Omental fat pad (tissue), 3 donors: ENCODE measurements at regions not wholly inside any gene's neighbourhood (a gene's known extent, or its start where the extent isn't known, plus 50 kb on each side); places are given as distances from the start of the nearest gene placed in this dataset.

Experiments used
- ATAC-seq: fragments of 150-250 bp; one replicate; pipeline ENCODE4 v1.9.1; 2016; ENCODE audit warnings: mild to moderate bottlenecking, moderate library complexity; ENCODE audit not compliant: low FRiP score
- DNase-seq: peaks from one replicate; pipeline ENCODE4 v3.0.0-alpha.2; 2019; ENCODE audit warnings: low spot score
- TF ChIP-seq, protein P1 (sequence below), 3 donors: fragments of 450-650 bp; IDR thresholded peaks; one replicate each; pipeline ENCODE4 v1.5.1; 2016 to 2017; ENCODE audit warnings: antibody characterized with exemption in 3 of 3, mild to moderate bottlenecking in 3 of 3, moderate library complexity in 2 of 3

- TF ChIP-seq, protein P1, sequence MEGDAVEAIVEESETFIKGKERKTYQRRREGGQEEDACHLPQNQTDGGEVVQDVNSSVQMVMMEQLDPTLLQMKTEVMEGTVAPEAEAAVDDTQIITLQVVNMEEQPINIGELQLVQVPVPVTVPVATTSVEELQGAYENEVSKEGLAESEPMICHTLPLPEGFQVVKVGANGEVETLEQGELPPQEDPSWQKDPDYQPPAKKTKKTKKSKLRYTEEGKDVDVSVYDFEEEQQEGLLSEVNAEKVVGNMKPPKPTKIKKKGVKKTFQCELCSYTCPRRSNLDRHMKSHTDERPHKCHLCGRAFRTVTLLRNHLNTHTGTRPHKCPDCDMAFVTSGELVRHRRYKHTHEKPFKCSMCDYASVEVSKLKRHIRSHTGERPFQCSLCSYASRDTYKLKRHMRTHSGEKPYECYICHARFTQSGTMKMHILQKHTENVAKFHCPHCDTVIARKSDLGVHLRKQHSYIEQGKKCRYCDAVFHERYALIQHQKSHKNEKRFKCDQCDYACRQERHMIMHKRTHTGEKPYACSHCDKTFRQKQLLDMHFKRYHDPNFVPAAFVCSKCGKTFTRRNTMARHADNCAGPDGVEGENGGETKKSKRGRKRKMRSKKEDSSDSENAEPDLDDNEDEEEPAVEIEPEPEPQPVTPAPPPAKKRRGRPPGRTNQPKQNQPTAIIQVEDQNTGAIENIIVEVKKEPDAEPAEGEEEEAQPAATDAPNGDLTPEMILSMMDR (IDR thresholded peaks at IDR 0.05), result no peak
- DNase-seq (no peak), ATAC-seq (no peak)
Measured at GRCh38 chr3:81378552-81379293, 382.7 kb downstream of the GBE1 start.

GRCh38 chr3:81375921-81376320 is 385.5 kb downstream of the GBE1 start:
- TF ChIP-seq, protein P1 (IDR thresholded peaks at IDR 0.05), result no peak
- ATAC-seq (no peak), DNase-seq (no peak)

DNA sequence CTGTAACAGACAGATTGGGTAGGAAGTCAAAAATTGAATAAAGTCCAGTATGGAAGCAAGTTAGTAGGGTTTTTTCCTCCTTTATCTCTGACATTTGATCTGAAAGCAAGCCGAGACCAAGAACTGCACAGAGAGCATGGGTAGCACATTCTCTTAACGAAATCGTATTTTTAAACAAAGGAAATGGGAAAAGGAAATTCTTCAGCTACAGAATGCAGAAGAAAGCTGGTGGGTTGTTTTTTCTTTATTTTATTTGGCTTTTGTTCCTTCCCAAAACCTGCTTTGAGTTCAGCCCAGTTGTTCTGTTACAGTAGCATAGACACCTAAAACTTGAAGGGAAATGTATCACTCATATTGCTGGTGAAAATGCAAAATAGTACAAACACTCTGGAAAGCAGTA is 397.0 kb downstream of the GBE1 start:
- TF ChIP-seq, protein P1 (IDR thresholded peaks at IDR 0.05), result no peak
- DNase-seq (no peak), ATAC-seq (no peak)

- ATAC-seq (no peak), DNase-seq (no peak)
- TF ChIP-seq, protein P1 (IDR thresholded peaks at IDR 0.05), result no peak
Measured at GRCh38 chr3:81363816-81364215, 397.6 kb downstream of the GBE1 start.

- no peak for DNase-seq
- TF ChIP-seq, protein P1 (IDR thresholded peaks at IDR 0.05), result no peak
- no peak for ATAC-seq
Measured at GRCh38 chr3:81354119-81354518, 407.3 kb downstream of the GBE1 start.

DNA sequence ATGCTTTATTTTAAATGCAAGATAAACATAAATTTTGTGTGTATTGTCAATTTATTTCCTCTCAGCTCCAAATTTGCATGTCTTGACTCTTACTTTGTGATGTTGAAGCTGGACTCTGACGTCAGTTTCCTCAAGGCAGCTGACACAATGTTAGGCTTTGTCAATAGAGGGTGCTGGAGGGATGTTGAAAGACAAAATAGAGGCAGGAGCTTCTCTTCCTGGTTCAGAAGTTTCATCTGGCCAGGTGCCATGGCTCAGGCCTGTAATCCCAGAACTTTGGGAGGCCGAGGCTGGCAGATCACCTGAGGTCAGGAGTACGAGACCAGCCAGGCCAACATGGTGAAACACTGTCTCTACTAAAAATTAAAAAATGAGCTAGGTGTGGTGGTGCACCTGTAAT is 408.6 kb downstream of the GBE1 start:
- ATAC-seq (no peak), DNase-seq (no peak)
- TF ChIP-seq, protein P1 (IDR thresholded peaks at IDR 0.05), result no peak

DNA sequence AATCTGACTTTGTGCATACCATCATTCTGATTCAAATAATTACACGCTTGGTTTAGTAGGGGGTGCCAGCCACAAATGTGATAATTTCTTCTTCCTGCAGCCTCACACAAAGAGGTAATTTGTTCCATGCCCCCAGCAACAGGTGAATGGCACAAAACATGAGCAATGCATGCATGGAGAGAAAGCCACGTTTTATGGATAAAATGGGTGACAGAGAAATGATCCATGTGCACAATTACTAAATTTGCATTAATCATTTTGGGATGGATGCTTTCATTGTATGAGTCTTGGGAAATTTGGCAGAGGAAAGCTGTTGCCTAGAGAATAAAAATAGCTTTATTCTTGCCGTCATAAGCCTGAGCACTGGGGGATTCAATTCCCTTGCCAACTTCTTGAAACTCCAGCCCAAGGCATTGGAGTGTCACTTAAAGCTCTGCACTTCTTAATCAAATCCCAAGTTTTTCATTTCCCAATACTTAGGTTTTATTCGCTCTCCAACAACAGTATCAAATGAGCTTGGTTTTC is 411.6 kb downstream of the GBE1 start:
- ATAC-seq, result no peak
- TF ChIP-seq, protein P1 (IDR thresholded peaks at IDR 0.05), result no peak
- no peak for DNase-seq
